ENCODE measurements at regions not wholly inside any gene's neighbourhood (a gene's known extent, or its start where the extent isn't known, plus 50 kb on each side); places are given as distances from the start of the nearest gene placed in this dataset.
A peak's percentile ranks its signal among the peaks of the same experiment; 100 is the strongest.

- H3K27ac Mint-ChIP-seq: no peak overlapping the region
- peaks cover 29% of the 10 kb centered on the region for H3K27me3 Mint-ChIP-seq (ENCODE audit: low read depth)
- no peaks in the 10 kb centered on the region for H3K9me3 Mint-ChIP-seq
- no peaks in the 10 kb centered on the region for H3K36me3 Mint-ChIP-seq (ENCODE audit: low read depth)
- H3K4me1 Mint-ChIP-seq (ENCODE audit: low read depth): no peaks in the 10 kb centered on the region
- no peak overlapping the region for H3K4me3 Mint-ChIP-seq
These were observed 136.9 kb downstream of the SLC38A1 start for GRCh38 chr12:46131732-46132469.

DNA sequence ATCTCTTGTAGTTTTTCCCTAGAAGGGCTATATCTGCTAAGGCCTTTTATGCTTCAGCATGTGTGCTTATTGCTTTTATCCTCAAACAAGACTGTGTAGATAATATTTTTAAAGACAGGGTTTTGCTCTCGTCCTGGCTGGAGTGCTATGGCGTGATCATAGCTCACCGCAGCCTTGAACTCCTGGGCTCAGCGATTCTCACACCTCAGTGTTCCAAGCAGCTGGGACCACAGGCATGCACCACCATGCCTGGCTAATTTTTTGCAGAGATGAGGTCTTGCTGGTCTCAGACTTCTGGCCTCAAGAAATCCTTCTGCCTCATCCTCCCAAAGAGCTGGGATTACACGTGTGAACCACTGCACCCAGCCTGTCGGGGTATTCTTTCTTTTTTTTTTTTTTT, 137.3 kb upstream of the SCAF11 start:
- Mint-ChIP-seq H3K9me3 (no peaks in the 10 kb centered on the region), H3K27me3 (ENCODE audit: low read depth) (peaks cover 46% of the 10 kb centered on the region), H3K27ac (no peak overlapping the region), H3K4me3 (no peak overlapping the region), H3K4me1 (ENCODE audit: low read depth) (peaks cover 5% of the 10 kb centered on the region), H3K36me3 (ENCODE audit: low read depth) (no peaks in the 10 kb centered on the region)

GRCh38 chr12:46126050-46126727, 135.8 kb upstream of the SCAF11 start:
- peaks cover 5% of the 10 kb centered on the region for H3K4me1 Mint-ChIP-seq (ENCODE audit: low read depth)
- no peaks in the 10 kb centered on the region for H3K9me3 Mint-ChIP-seq
- H3K27me3 Mint-ChIP-seq (ENCODE audit: low read depth): peaks cover 52% of the 10 kb centered on the region
- H3K4me3 Mint-ChIP-seq: no peak overlapping the region
- no peaks in the 10 kb centered on the region for H3K36me3 Mint-ChIP-seq (ENCODE audit: low read depth)
- H3K27ac Mint-ChIP-seq: no peak overlapping the region

DNA sequence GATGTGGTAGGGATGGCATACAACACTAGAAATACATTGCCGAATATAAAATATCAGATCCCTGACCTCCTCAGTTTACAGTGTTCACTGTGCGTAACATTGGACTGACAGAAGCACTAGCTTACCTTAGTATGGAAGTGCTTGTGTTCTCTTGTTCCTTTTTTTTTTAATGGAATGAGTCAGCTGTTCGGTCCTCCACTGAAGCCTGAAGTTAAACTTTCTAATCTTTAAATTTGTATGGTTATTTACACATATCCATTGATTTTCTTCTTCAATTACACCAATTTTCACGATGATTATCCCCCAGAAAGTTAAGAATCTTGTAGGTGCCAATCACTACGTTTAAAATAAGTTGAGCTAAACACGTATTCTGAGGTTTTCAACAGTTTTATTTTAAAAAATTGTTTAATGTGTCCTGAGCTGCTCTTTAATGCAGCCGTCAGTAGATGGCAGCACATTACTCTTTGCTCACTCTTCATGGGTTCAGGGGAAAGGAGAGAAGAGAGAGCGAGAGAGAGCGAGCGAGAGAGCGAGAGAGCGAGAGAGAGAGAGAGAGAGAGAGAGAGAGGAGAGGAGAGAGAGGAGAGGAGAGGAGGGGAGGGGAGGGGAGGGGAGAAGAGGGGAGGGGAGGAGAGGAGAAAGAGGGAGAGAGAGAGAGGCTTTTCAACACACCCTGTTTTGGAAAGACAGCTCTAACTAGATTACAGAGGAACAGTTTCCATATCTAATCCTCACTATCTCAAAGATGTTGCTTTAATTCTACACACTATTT, 134.7 kb upstream of the SCAF11 start:
- H3K27me3 Mint-ChIP-seq (ENCODE audit: low read depth): peaks cover 52% of the 10 kb centered on the region
- peak overlapping the region; percentile 27 for H3K27ac Mint-ChIP-seq
- H3K36me3 Mint-ChIP-seq (ENCODE audit: low read depth): no peaks in the 10 kb centered on the region
- no peaks in the 10 kb centered on the region for H3K9me3 Mint-ChIP-seq
- H3K4me1 Mint-ChIP-seq (ENCODE audit: low read depth): peaks cover 5% of the 10 kb centered on the region
- peak overlapping the region; percentile 43 for H3K4me3 Mint-ChIP-seq

DNA sequence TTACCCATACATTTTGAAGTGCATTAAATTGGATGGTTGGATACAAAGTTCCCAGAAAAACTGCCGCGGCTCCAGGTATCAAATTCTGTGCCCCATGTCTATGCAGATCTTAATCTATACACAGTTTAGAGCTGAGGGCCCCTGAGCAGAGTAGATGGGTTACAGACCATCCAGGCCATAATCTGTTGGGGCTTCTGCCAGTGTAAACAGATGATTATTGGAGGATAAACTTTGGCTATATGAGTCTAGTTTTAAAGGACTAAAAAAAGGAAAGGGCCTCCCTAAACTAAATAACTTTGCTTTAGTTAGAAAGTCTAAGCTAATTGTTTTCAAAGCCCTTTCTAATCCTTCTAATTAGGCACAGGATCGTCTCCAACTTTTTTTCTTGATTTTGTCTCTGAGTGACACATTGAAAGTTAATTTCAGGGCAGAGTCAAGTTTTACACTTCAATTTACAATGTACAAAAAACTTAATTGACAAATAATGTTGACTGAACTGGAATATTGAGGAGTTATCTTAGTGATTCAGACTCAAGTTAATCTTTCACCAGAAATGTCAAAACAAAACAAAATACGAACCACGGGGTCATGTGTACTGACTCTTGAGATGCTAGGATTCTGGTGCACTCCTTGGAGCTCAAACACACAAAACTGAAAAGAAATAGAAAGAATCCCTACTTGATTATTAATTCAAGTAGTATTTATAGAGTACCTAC, 133.9 kb upstream of the SCAF11 start:
- H3K4me1 Mint-ChIP-seq (ENCODE audit: low read depth): peaks cover 5% of the 10 kb centered on the region
- peaks cover 52% of the 10 kb centered on the region for H3K27me3 Mint-ChIP-seq (ENCODE audit: low read depth)
- no peaks in the 10 kb centered on the region for H3K36me3 Mint-ChIP-seq (ENCODE audit: low read depth)
- H3K9me3 Mint-ChIP-seq: no peaks in the 10 kb centered on the region
- H3K27ac Mint-ChIP-seq: no peak overlapping the region
- no peak overlapping the region for H3K4me3 Mint-ChIP-seq

DNA sequence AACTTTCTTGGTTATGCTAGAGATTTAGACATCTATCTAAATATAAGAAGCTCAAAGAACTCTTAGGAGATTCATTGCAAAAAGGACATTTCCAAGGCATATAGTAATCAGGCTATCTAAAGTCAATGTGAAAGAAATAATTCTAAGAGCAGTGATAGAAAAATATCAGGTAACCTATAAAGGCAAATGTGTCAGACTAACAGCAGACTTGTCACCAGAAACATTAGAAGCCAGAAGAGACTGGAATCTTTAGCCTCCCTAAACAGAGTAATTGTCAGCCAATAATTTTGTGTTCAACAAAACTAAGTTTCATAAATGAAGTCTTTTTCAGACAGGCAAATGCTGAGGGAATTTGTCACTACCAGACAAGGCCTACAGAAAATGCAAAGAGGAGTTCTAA, 122.0 kb upstream of the SCAF11 start:
- H3K27ac Mint-ChIP-seq: no peak overlapping the region
- no peaks in the 10 kb centered on the region for H3K9me3 Mint-ChIP-seq
- H3K4me1 Mint-ChIP-seq (ENCODE audit: low read depth): peaks cover 1% of the 10 kb centered on the region
- no peaks in the 10 kb centered on the region for H3K36me3 Mint-ChIP-seq (ENCODE audit: low read depth)
- H3K4me3 Mint-ChIP-seq: no peak overlapping the region
- H3K27me3 Mint-ChIP-seq (ENCODE audit: low read depth): peaks cover 10% of the 10 kb centered on the region

DNA sequence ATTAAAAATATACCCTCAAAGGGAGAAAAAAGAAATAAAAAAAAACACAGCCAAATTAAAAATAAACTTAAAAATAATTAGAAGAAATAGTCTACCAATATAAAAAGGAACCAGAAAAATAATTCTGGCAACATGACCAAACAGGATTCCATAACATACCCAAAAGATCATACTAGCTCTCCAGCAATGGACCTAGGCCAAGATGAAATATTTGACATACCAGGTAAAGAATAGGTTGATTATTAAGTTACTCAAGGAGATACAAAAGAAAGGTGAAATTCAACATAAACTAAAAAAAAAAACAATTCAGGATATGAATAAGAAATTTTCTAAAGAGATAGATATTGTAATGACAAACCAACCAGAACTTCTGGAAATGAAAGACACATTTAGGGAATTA, 121.3 kb upstream of the SCAF11 start:
- H3K36me3 Mint-ChIP-seq (ENCODE audit: low read depth): no peaks in the 10 kb centered on the region
- peaks cover 1% of the 10 kb centered on the region for H3K4me1 Mint-ChIP-seq (ENCODE audit: low read depth)
- H3K27ac Mint-ChIP-seq: no peak overlapping the region
- H3K4me3 Mint-ChIP-seq: no peak overlapping the region
- peaks cover 10% of the 10 kb centered on the region for H3K27me3 Mint-ChIP-seq (ENCODE audit: low read depth)
- H3K9me3 Mint-ChIP-seq: no peaks in the 10 kb centered on the region

DNA sequence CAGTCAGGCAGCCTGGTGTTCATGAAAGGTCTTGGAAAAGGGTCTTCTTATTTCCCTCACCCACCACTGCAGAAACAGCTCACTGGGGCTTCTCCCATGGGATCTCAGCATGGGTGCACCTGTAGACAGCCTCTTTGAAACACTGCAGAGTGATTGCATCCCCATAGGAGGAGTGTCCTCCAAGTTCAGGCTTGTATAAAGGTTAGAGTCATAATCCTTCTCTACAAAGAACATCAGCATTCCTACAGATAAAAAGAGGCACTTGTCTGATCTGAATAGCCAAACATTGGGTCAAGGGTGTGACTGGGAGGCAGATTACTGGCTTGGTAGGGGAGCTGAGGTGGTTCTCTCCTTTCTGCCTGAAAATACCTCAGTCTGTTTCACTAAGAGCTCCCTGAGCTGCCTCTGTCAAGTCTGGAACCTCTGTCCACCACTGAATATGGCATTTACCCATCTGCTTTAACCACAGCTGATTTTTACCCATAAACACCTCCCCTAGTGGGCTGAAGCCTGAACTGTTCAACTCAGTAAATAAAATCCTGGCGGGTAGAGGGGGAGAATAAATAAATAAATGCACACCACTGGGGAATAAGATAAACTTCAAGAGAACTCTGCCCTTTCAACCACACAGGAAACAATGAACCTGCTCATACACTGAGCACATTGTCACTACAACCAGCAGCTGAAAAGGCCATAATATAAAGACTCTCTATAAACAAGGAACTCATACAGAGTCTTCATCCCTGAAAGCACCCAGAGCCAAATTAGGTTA, 120.7 kb upstream of the SCAF11 start:
- Mint-ChIP-seq H3K4me1 (ENCODE audit: low read depth) (peaks cover 1% of the 10 kb centered on the region), H3K27ac (no peak overlapping the region), H3K36me3 (ENCODE audit: low read depth) (no peaks in the 10 kb centered on the region), H3K27me3 (ENCODE audit: low read depth) (peaks cover 6% of the 10 kb centered on the region), H3K9me3 (no peaks in the 10 kb centered on the region), H3K4me3 (no peak overlapping the region)

- Mint-ChIP-seq H3K27me3 (ENCODE audit: low read depth) (peaks cover 6% of the 10 kb centered on the region), H3K4me1 (ENCODE audit: low read depth) (peaks cover 1% of the 10 kb centered on the region), H3K9me3 (no peaks in the 10 kb centered on the region), H3K27ac (no peak overlapping the region), H3K4me3 (no peak overlapping the region), H3K36me3 (ENCODE audit: low read depth) (no peaks in the 10 kb centered on the region)
These were observed 119.8 kb upstream of the SCAF11 start for GRCh38 chr12:46110223-46110611.

DNA sequence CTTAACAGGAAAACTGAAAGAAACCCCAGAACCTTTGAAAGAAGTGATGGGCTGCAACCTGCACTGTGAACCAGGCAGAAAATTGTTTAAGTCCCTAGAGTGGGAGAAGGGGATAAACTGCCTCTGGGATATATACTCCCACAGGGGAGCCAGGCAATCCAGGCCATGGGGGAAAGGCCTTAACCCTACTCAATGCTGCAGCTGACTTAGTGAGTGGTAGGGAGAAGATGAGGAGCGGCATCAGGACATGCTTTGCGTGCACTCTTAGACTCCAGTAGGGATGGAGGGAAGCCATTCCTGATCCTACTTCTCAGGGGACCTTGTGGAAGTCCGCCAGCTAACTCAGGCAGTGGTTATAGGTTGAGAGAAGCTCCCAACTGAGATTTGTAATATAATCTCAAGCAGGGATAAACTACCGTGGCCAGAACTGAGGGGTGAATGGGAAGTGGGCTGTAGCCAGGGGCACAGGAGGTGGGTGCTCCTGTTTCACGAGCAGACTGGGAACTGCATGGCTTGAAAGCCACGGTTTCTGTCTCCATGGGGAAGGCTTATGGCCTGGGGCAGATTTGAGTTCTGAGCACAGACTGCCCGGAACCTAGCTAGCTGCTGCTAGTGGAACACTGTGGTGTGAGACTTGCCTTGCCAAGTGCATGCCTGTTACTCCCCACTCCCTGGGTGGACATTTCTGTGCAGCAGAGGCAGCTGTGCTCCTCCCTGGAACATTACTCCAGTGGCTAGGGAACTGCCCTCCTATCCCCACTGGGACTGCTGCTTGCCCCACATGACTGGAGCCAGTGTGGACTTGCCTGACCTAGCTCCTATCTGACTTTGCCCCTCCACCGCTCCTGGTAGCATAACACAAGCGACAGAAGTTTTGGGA, 119.2 kb upstream of the SCAF11 start:
- Mint-ChIP-seq H3K4me3 (no peak overlapping the region), H3K9me3 (no peaks in the 10 kb centered on the region), H3K4me1 (ENCODE audit: low read depth) (peaks cover 1% of the 10 kb centered on the region), H3K27ac (no peak overlapping the region), H3K36me3 (ENCODE audit: low read depth) (no peaks in the 10 kb centered on the region), H3K27me3 (ENCODE audit: low read depth) (peaks cover 6% of the 10 kb centered on the region)

DNA sequence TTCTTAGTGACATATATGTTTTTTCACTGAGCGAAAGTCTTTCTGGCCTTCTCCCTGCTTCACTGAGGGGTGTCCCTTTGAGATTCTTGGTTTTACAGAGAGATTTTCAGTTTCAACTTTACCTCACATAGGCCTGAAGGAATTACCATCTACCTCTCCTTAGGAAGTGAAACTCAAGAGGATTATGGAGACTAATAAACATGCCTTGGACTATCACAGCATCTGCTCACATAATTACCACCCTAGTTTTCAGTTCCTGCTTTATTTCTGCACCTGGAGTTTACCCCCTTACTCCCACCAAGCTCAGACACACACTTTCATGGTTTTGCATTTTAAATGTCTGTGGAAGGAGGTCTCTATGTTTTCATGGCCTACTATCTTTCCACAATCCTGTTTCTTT, 118.3 kb upstream of the SCAF11 start:
- Mint-ChIP-seq H3K27ac (no peak overlapping the region), H3K9me3 (no peaks in the 10 kb centered on the region), H3K36me3 (ENCODE audit: low read depth) (no peaks in the 10 kb centered on the region), H3K4me3 (no peak overlapping the region), H3K4me1 (ENCODE audit: low read depth) (peaks cover 1% of the 10 kb centered on the region), H3K27me3 (ENCODE audit: low read depth) (no peaks in the 10 kb centered on the region)

- Mint-ChIP-seq H3K27ac (no peak overlapping the region), H3K9me3 (no peaks in the 10 kb centered on the region), H3K27me3 (ENCODE audit: low read depth) (no peaks in the 10 kb centered on the region), H3K4me1 (ENCODE audit: low read depth) (peaks cover 1% of the 10 kb centered on the region), H3K4me3 (no peak overlapping the region), H3K36me3 (ENCODE audit: low read depth) (no peaks in the 10 kb centered on the region)
These were observed 117.2 kb upstream of the SCAF11 start for GRCh38 chr12:46107591-46107990.

GRCh38 chr12:46105735-46106134, 115.4 kb upstream of the SCAF11 start:
- Mint-ChIP-seq H3K27me3 (ENCODE audit: low read depth) (no peaks in the 10 kb centered on the region), H3K4me3 (no peak overlapping the region), H3K27ac (no peak overlapping the region), H3K9me3 (no peaks in the 10 kb centered on the region), H3K36me3 (ENCODE audit: low read depth) (no peaks in the 10 kb centered on the region), H3K4me1 (ENCODE audit: low read depth) (peaks cover 1% of the 10 kb centered on the region)

Data from T-helper 1 cell treated with Interleukin-12 subunit alpha and Interleukin-12 subunit beta and Interleukin-4 antibody, amounts not matched to agents 30 μg/mL and 1 μg/mL, for 36 hours (primary cell).